Aorta (tissue), 5 donors: ENCODE measurements at regions not wholly inside any gene's neighbourhood (a gene's known extent, or its start where the extent isn't known, plus 50 kb on each side); places are given as distances from the start of the nearest gene placed in this dataset.

Experiments used
- ATAC-seq: fragments of 200-7000 bp; cut with Tn5 transposase; one replicate; pipeline ENCODE4 v1.9.1; 2022; ENCODE audit warnings: moderate library complexity; ENCODE audit not compliant: low FRiP score
- DNase-seq, 2 donors: peaks; one replicate each; pipeline ENCODE4 v3.0.0-alpha.2; 2020
- H3K27ac ChIP-seq, 2 donors: one replicate each; pipeline ENCODE4 v1.5.1; 2013; ENCODE audit warnings: low read length in 2 of 2, mild to moderate bottlenecking in 2 of 2, moderate library complexity in 2 of 2, control low read depth in 1 of 2, inconsistent platforms in 1 of 2, low read depth in 1 of 2
- H3K27me3 ChIP-seq, 2 donors: one replicate each; pipeline ENCODE4 v1.6.1; 2013; ENCODE audit warnings: control low read depth in 1 of 2, low read length in 1 of 2, mild to moderate bottlenecking in 1 of 2, moderate library complexity in 1 of 2; ENCODE audit not compliant: insufficient read depth in 2 of 2, control insufficient read depth in 1 of 2
- H3K36me3 ChIP-seq, 2 donors: one replicate each; pipeline ENCODE4 v1.6.1; 2013; ENCODE audit warnings: control low read depth in 1 of 2, low read length in 1 of 2, mild to moderate bottlenecking in 1 of 2; ENCODE audit not compliant: insufficient read depth in 2 of 2, control insufficient read depth in 1 of 2
- H3K4me1 ChIP-seq, 2 donors: one replicate each; pipeline ENCODE4 v1.6.1; 2013; ENCODE audit warnings: low read length in 2 of 2, control low read depth in 1 of 2, mild to moderate bottlenecking in 1 of 2, moderate library complexity in 1 of 2; ENCODE audit not compliant: insufficient read depth in 2 of 2, control insufficient read depth in 1 of 2
- H3K4me3 ChIP-seq, 2 donors: one replicate each; pipeline ENCODE4 v1.5.1; 2013; ENCODE audit warnings: low read length in 2 of 2, control low read depth in 1 of 2, mild to moderate bottlenecking in 1 of 2
- H3K9me3 ChIP-seq: one replicate; pipeline ENCODE4 v1.6.1; 2013; ENCODE audit warnings: mild to moderate bottlenecking, low read length; ENCODE audit not compliant: control insufficient read depth
- WGBS, 2 donors: extraction: QIAGEN DNeasy Blood & Tissue Kit; methylation state at CpG; one replicate each; pipeline ENCODE4 v1.1.7; 2013; 5-methylcytosine and 5-hydroxymethylcytosine counted together
- intact Hi-C, 2 donors: fragments of 100-400 bp; cut with DNase I; formaldehyde crosslinking; loops; one replicate each; pipeline versions ENCODE4 v1.14.2 to v1.15.0; 2022
- donor health status: healthy with polysubstance abuse.
- donor health status: Bipolar disorder and iron deficiency.
- donor health status: DM: no; HTN: no; CAD: no.
- donor health status: DM: no; HTN: no; CAD: no.
- donor health status: DM: yes; HTN: yes; CAD: no.

DNA sequence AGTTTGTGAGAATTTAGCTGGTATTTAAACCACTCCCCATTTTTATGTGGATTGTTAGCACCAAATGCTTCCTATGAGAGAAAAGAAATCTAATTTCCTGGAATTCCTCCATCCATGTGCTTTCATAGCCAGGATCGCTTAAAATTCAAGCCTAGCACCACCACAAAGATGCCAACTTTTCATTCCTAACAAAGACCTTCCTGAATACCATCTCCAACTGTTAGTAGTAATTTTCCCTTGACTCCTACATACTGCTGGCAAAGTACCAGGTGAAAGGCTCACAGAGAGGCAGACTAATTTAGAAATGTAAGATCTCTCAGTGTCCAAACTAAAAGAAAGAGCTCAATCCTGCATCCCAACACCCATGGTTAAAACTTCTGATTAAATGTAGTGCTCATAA is 386.3 kb downstream of the KCTD12 start:
- intact Hi-C loops: no loop called here
- ATAC-seq: no peak
- Histone ChIP-seq H3K27ac (no peak overlapping the region), H3K4me1 (peaks cover 0 to 2% of the 10 kb centered on the region in 2 donors), H3K9me3 (no peaks in the 10 kb centered on the region), H3K4me3 (no peak overlapping the region), H3K27me3 (no peaks in the 10 kb centered on the region), H3K36me3 (no peaks in the 10 kb centered on the region)
- no peak for DNase-seq
- 41 to 47% methylated on average over 1 of the region's 1 CpG for WGBS, 2 donors

DNA sequence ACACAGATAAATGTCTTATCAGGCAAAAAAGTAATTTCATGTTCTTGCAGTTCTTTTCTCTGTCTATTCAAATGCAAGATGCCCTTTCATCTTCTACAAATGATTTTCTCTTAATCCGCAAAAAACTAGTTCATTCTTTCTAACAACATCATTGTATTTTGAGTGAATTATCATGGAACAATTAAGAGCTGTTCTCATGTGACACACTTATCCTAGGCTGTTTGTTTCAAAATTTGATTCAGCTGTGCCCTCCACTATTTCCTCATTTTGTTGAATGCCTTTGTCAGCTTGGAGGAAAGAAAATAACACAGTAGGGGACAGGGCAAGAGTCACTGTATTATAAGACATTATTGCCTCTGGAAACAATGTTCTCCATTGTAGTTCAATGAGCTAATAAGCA is 396.9 kb downstream of the KCTD12 start:
- DNase-seq (no peak), ATAC-seq (no peak)
- Histone ChIP-seq H3K36me3 (no peaks in the 10 kb centered on the region), H3K27me3 (no peaks in the 10 kb centered on the region), H3K27ac (no peak overlapping the region), H3K4me3 (no peak overlapping the region), H3K4me1 (no peaks in the 10 kb centered on the region), H3K9me3 (no peaks in the 10 kb centered on the region)
- intact Hi-C loops: no loop called here
- 94 to 95% methylated on average over 1 of the region's 1 CpG for WGBS, 2 donors

DNA sequence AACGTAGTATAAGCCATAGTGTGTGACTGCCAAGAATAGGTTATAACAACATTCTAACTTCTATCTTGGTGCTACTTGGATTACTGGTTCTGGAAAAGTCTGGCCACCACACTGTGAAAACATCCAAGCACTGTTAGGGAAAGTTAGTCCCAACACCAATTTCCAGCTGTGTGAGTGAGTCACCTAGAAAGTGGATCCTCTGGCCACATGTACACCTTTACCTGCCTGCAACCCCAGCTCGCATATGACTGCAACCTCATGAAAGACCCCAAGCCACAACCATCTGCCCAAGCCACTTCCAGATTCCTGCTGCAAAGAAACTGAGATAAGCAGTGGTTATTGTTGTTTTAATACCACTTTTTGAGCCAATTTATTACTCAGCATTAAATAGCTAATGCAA is 404.5 kb downstream of the KCTD12 start:
- no peak overlapping the region for H3K4me3 ChIP-seq
- WGBS, 2 donors: 11 to 13% methylated on average over 2 of the region's 2 CpGs
- H3K27ac ChIP-seq: no peak overlapping the region
- DNase-seq (no peak), ATAC-seq (no peak)
- intact Hi-C loops: loop anchor here in 1 of 2 donors (5.0 kb wide), 1 partner anchor 406 kb away; the partner anchor contains the start of gene KCTD12
- H3K9me3 ChIP-seq: no peaks in the 10 kb centered on the region
- H3K27me3 ChIP-seq: no peaks in the 10 kb centered on the region
- H3K4me1 ChIP-seq: no peaks in the 10 kb centered on the region
- H3K36me3 ChIP-seq: no peaks in the 10 kb centered on the region

DNA sequence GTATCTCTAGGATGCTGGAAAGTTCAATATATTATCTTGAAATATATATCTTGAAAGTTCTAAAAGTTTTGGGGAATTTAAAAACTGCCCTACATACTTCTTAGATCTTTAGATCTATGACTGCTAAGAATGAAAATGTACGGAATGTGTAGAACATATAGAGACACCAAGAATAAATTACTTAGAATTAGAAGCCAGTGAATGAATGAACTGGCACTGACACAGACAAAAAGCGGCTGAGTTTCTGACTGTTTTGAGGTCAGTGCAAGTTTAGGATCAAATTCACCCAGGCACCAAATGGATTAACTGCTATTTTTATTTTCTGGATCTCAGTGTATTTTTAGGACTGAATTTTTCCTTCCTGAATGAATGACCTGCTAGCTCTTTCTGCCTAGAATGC is 411.2 kb downstream of the KCTD12 start:
- H3K27ac ChIP-seq: no peak overlapping the region
- WGBS, 2 donors: 38 to 46% methylated on average over 2 of the region's 2 CpGs
- intact Hi-C loops: loop anchor here (5.0 kb wide), 3 partner anchors 427 to 783 kb away; no protein-coding TSS in a partner anchor

DNA sequence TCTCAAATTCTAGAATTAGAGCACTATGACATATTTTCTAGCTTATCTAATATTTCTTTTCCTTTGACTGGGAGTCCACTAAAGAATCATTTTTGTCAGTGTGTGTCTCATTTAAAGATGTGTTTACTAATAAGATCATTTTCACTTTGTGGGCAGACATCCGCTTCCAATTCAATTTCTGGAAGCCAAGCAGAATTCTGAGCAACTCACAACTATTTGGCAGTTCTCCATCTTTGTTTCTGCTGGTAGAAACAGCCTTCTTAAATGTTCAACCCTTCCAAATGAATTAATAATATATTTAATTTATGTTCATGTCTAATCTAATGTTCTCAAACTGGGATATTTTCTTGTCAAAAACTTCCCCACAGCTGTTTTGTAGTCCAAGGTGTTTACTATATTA is 411.8 kb downstream of the KCTD12 start:
- Histone ChIP-seq H3K27me3 (no peaks in the 10 kb centered on the region), H3K4me1 (peaks cover 2% of the 10 kb centered on the region in 2 donors), H3K36me3 (no peaks in the 10 kb centered on the region), H3K27ac (no peak overlapping the region), H3K9me3 (no peaks in the 10 kb centered on the region), H3K4me3 (no peak overlapping the region)
- DNase-seq (no peak), ATAC-seq (no peak)
- intact Hi-C loops: loop anchor here (5.0 kb wide), 3 partner anchors 428 to 782 kb away; no protein-coding TSS in a partner anchor
- 75 to 83% methylated on average over 1 of the region's 1 CpG for WGBS, 2 donors

More for the DNA sequence above, 411.2 kb downstream of the KCTD12 start:
- Histone ChIP-seq H3K4me1 (peaks cover 2% of the 10 kb centered on the region in 2 donors), H3K36me3 (no peaks in the 10 kb centered on the region), H3K9me3 (no peaks in the 10 kb centered on the region), H3K4me3 (no peak overlapping the region), H3K27me3 (no peaks in the 10 kb centered on the region)
- ATAC-seq (no peak), DNase-seq (no peak)

DNA sequence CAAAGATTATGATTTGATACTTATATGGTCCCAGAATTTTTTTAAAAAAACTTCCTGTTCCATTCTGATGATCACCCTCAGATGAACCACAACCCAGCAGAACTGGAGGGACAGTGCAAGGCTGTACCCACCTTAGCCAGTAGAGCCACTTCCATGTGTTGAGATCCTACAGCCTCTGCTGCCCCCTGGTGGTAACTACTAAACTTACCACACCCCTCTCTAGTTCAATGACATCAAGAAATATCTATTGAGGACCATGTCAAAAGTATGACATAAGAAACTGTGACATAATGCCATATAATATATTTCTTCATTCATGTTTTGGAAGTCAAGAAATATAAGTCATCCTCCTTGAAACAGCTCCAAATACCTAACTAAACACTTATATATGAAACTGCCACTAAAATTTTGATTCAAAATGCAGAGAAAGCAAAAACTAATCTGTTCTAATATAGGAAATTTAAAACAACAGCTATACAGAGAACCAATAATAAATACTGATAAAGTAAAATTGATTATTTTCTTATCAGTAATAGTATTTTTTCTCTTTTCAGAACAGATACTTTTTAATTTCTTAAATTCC is 412.6 kb downstream of the KCTD12 start:
- Histone ChIP-seq H3K9me3 (no peaks in the 10 kb centered on the region), H3K27me3 (no peaks in the 10 kb centered on the region), H3K36me3 (no peaks in the 10 kb centered on the region), H3K27ac (no peak overlapping the region), H3K4me3 (no peak overlapping the region), H3K4me1 (peaks cover 2% of the 10 kb centered on the region in 2 donors)
- ATAC-seq (peak; percentile 95), DNase-seq (peak; percentile 70 to 74)
- intact Hi-C loops: loop anchor here (2.0 to 5.0 kb wide), 5 partner anchors 429 to 781 kb away; no protein-coding TSS in a partner anchor

DNA sequence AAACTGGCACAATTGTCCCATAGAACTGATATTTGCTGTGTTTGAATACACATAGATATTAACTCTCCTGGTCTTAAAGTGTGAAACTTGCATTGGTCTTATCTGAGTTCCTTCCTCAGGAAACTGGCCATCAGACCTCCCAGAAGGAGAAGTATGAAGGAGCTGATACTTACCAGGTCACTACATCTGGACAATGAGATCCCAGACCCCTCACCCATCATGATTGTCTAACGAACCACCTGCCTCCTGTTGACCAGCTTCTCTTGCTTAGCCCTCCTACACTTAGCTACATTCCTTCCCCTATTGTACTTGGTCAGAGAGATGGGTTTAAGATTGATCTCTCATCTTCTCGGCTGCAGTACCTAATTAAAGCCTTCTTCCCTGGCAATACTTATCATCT is 413.3 kb downstream of the KCTD12 start:
- H3K27me3 ChIP-seq: no peaks in the 10 kb centered on the region
- peaks cover 2% of the 10 kb centered on the region in 2 donors for H3K4me1 ChIP-seq
- H3K9me3 ChIP-seq: no peaks in the 10 kb centered on the region
- 91 to 96% methylated on average over 2 of the region's 2 CpGs for WGBS, 2 donors
- no peak for DNase-seq
- no peak overlapping the region for H3K27ac ChIP-seq
- ATAC-seq: no peak
- intact Hi-C loops: loop anchor here (2.0 to 5.0 kb wide), 5 partner anchors 429 to 781 kb away; no protein-coding TSS in a partner anchor
- H3K4me3 ChIP-seq: no peak overlapping the region
- H3K36me3 ChIP-seq: no peaks in the 10 kb centered on the region

DNA sequence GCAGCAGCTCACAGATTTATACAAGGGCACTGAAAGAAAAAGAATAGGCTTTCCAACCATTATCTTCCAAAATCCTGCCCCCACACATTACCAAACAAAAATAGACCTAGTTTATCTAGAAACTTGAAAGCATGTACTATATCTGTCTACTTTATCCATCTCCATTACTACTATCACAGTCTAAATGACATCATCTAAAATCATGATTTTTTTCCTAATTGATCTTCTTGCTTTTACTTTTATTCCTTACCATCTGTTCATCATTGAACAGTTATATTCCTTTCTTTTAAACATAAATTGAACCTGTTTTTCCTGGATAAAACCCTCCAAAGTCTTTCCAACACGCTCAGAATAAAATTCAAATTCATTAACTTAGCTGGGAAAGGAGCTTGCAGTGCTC is 414.7 kb downstream of the KCTD12 start:
- Histone ChIP-seq H3K27me3 (no peaks in the 10 kb centered on the region), H3K36me3 (no peaks in the 10 kb centered on the region), H3K4me3 (no peak overlapping the region), H3K4me1 (peaks cover 2% of the 10 kb centered on the region in 2 donors), H3K27ac (no peak overlapping the region), H3K9me3 (no peaks in the 10 kb centered on the region)
- DNase-seq: no peak
- WGBS, 2 donors: 19% methylated on average over 1 of the region's 1 CpG
- no peak for ATAC-seq
- intact Hi-C loops: loop anchor here (5.0 kb wide), 3 partner anchors 431 to 779 kb away; no protein-coding TSS in a partner anchor

DNA sequence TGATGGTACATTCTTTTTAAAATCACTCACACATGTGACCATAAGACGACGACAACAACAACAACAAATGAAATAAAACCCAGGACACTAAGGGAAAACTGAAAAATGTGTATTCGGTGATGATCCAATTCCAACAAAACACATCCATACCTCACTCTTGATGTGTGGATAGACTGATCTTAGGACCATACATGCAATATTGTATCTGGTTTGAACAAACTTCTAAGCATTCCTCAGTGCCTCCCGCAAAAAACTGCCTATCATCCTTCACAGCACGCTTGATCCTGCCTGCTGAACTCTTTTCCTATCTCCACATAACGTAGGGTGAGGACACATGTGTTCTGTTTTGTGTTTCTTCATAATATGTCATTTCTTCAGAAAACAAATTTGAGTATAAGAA is 415.2 kb downstream of the KCTD12 start:
- Histone ChIP-seq H3K4me1 (peaks cover 2% of the 10 kb centered on the region in 2 donors), H3K27ac (no peak overlapping the region), H3K4me3 (no peak overlapping the region), H3K36me3 (no peaks in the 10 kb centered on the region), H3K9me3 (no peaks in the 10 kb centered on the region), H3K27me3 (no peaks in the 10 kb centered on the region)
- ATAC-seq (no peak), DNase-seq (no peak)
- intact Hi-C loops: loop anchor here (5.0 kb wide), 3 partner anchors 431 to 779 kb away; no protein-coding TSS in a partner anchor
- 75 to 81% methylated on average over 6 of the region's 6 CpGs for WGBS, 2 donors
